Endothelial cell of hepatic sinusoid (primary cell): ENCODE measurements at regions not wholly inside any gene's neighbourhood (a gene's known extent, or its start where the extent isn't known, plus 50 kb on each side); places are given as distances from the start of the nearest gene placed in this dataset.

ENCODE experiments used
- in situ Hi-C: cut with HindIII; loops from 2 replicates; pipeline ENCODE4 v1.10.0; 2017; ENCODE audit warnings: low sequenced_read_pairs

GRCh38 chr2:16264931-16265540 lies 324.7 kb downstream of the MYCN start:
- in situ Hi-C loops = no loop called here

GRCh38 chr2:16264491-16264890 lies 324.1 kb downstream of the MYCN start:
- in situ Hi-C loops = no loop called here

- in situ Hi-C loops = no loop called here
These were observed 323.0 kb downstream of the MYCN start for GRCh38 chr2:16263241-16263890.

- in situ Hi-C loops = no loop called here
These were observed 322.3 kb downstream of the MYCN start for GRCh38 chr2:16262526-16263178.

GRCh38 chr2:16261791-16262190 lies 321.4 kb downstream of the MYCN start:
- in situ Hi-C loops = no loop called here

GRCh38 chr2:16261071-16261470 lies 320.7 kb downstream of the MYCN start:
- in situ Hi-C loops = no loop called here

- in situ Hi-C loops = no loop called here
These were observed 319.9 kb downstream of the MYCN start for GRCh38 chr2:16260041-16260830.

GRCh38 chr2:16259010-16259409 lies 318.7 kb downstream of the MYCN start:
- in situ Hi-C loops = no loop called here

- in situ Hi-C loops = no loop called here
These were observed 318.0 kb downstream of the MYCN start for GRCh38 chr2:16258350-16258749.

GRCh38 chr2:16257322-16258028 lies 317.1 kb downstream of the MYCN start:
- in situ Hi-C loops = no loop called here

GRCh38 chr2:16256601-16257321 lies 316.4 kb downstream of the MYCN start:
- in situ Hi-C loops = no loop called here

- in situ Hi-C loops = no loop called here
These were observed 314.8 kb downstream of the MYCN start for GRCh38 chr2:16255120-16255519.

- in situ Hi-C loops = no loop called here
These were observed 314.1 kb downstream of the MYCN start for GRCh38 chr2:16254356-16254965.

GRCh38 chr2:16253291-16253690 lies 312.9 kb downstream of the MYCN start:
- in situ Hi-C loops = no loop called here

GRCh38 chr2:16252891-16253290 lies 312.5 kb downstream of the MYCN start:
- in situ Hi-C loops = no loop called here

GRCh38 chr2:16252251-16252650 lies 311.9 kb downstream of the MYCN start:
- in situ Hi-C loops = no loop called here

- in situ Hi-C loops = no loop called here
These were observed 311.3 kb downstream of the MYCN start for GRCh38 chr2:16251511-16252225.

- in situ Hi-C loops = no loop called here
These were observed 310.5 kb downstream of the MYCN start for GRCh38 chr2:16250886-16251285.

GRCh38 chr2:16250466-16250865 lies 310.1 kb downstream of the MYCN start:
- in situ Hi-C loops = no loop called here
